ENCODE measurements at regions not wholly inside any gene's neighbourhood (a gene's known extent, or its start where the extent isn't known, plus 50 kb on each side); places are given as distances from the start of the nearest gene placed in this dataset.

GRCh38 chrX:40343319-40343718 is 237.5 kb upstream of the ATP6AP2 start (continued):
- TF ChIP-seq, protein P1, sequence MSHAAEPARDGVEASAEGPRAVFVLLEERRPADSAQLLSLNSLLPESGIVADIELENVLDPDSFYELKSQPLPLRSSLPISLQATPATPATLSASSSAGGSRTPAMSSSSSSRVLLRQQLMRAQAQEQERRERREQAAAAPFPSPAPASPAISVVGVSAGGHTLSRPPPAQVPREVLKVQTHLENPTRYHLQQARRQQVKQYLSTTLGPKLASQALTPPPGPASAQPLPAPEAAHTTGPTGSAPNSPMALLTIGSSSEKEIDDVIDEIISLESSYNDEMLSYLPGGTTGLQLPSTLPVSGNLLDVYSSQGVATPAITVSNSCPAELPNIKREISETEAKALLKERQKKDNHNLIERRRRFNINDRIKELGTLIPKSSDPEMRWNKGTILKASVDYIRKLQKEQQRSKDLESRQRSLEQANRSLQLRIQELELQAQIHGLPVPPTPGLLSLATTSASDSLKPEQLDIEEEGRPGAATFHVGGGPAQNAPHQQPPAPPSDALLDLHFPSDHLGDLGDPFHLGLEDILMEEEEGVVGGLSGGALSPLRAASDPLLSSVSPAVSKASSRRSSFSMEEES (CRISPR knock-in tag; IDR thresholded peaks at IDR 0.05): no peak
- TF ChIP-seq TGIF2 (CRISPR knock-in tag; IDR thresholded peaks at IDR 0.05): no peak
- TF ChIP-seq RBAK (CRISPR knock-in tag; IDR thresholded peaks at IDR 0.05): no peak
- no peak for TF ChIP-seq SNAPC2 (CRISPR knock-in tag; IDR thresholded peaks at IDR 0.05)
- no peak for TF ChIP-seq CBX1 (IDR thresholded peaks at IDR 0.05; ENCODE audit: low read depth)

DNA sequence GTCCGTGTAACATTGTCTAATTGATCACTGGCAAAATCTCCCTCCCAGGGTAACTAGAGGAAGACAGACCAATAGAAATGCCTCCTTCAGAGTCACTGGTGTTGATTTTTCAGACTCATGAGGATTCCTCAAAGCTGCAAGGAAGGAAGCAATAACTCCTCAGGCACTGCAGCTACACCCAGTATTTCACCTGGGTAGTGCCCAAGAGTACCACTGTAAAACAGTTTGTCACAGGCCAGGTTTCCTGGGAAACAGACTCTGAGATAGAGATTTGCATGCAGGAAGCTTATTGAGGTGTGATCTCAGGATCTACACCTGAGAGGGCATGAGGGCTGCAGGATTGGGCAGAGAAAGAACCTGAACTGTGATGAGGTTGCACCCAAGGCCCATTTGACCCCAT is 240.7 kb upstream of the ATP6AP2 start:
- Histone ChIP-seq H3K4me3 (replicated peaks in 1 of 3; ENCODE audit: insufficient read depth in 1 of 3, low read depth in 2 of 3, low read length in 3 of 3) (no peak overlapping the region), H3K4me1 (ENCODE audit: insufficient read depth, low read length) (no peaks in the 10 kb centered on the region), H3K27me3 (ENCODE audit: control insufficient read depth in 1 of 2, insufficient read depth in 2 of 2, low read length in 2 of 2) (no peaks in the 10 kb centered on the region), H4K20me1 (ENCODE audit: insufficient read depth, low read length) (no peaks in the 10 kb centered on the region), H3K9me3 (ENCODE audit: low read length) (no peaks in the 10 kb centered on the region), H3K9ac (ENCODE audit: insufficient read depth, low read depth, low read length) (no peak overlapping the region), H3K4me2 (ENCODE audit: low read depth, low read length) (no peak overlapping the region), H3K79me2 (ENCODE audit: insufficient read depth, low read length) (no peaks in the 10 kb centered on the region), H3K27ac (ENCODE audit: extremely low read length, insufficient read depth, low read length) (no peak overlapping the region), H2AFZ (ENCODE audit: low read length) (no peak overlapping the region), H3K36me3 (replicated peaks in 1 of 2; ENCODE audit: control insufficient read depth in 1 of 2, insufficient read depth in 2 of 2, low read length in 2 of 2) (no peaks in the 10 kb centered on the region)
- DNase-seq (ENCODE audit: low spot score) (no peak), ATAC-seq (no peak), FAIRE-seq (no peak)
- intact Hi-C loops (cut with micrococcal nuclease; ENCODE audit: unreplicated experiment) (no loop called here), in situ Hi-C loops (cut with HindIII; ENCODE audit: extremely low pct_ligation_motif_present, low pct_unique_long_range_greater_than_20kb) (no loop called here)
- no CpG with 5 or more reads among the region's 1 CpG for WGBS (ENCODE audit: low lambda C conversion rate)
- POLR2A ChIA-PET: no interaction called here
- no TSS peak for BruUV-seq (replicated peaks)
- TF ChIP-seq KMT2A (CRISPR knock-in tag; IDR thresholded peaks at IDR 0.05) (no peak), ZBTB21 (CRISPR knock-in tag; IDR thresholded peaks at IDR 0.05) (no peak), RAD21 (CRISPR knock-in tag; IDR thresholded peaks at IDR 0.05) (no peak), MIXL1 (CRISPR knock-in tag; IDR thresholded peaks at IDR 0.05) (no peak), KDM3A (CRISPR knock-in tag; IDR thresholded peaks at IDR 0.05; ENCODE audit: low read depth) (no peak), ZFP82 (CRISPR knock-in tag; IDR thresholded peaks at IDR 0.05; ENCODE audit: borderline replicate concordance) (no peak), ZNF101 (CRISPR knock-in tag; IDR thresholded peaks at IDR 0.05; ENCODE audit: borderline replicate concordance, low read depth) (no peak), ZNF383 (CRISPR knock-in tag; IDR thresholded peaks at IDR 0.05; ENCODE audit: borderline replicate concordance) (no peak), CREM (IDR thresholded peaks at IDR 0.05) (no peak), CREM (CRISPR knock-in tag; IDR thresholded peaks at IDR 0.05) (no peak), ZFP62 (CRISPR knock-in tag; IDR thresholded peaks at IDR 0.05) (no peak), ZNF556 (CRISPR knock-in tag; IDR thresholded peaks at IDR 0.05; ENCODE audit: borderline replicate concordance) (no peak), NFATC3 (CRISPR knock-in tag; IDR thresholded peaks at IDR 0.05) (no peak)
- TF ChIP-seq, protein P2, sequence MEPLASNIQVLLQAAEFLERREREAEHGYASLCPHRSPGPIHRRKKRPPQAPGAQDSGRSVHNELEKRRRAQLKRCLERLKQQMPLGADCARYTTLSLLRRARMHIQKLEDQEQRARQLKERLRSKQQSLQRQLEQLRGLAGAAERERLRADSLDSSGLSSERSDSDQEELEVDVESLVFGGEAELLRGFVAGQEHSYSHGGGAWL (CRISPR knock-in tag; IDR thresholded peaks at IDR 0.05): no peak
- CTCF ChIA-PET (ENCODE audit: low intra/inter-chr PET ratio, low total read pairs): no interaction called here

All from HepG2 (cell line).